Tibial artery (tissue), 4 donors: ENCODE measurements at regions not wholly inside any gene's neighbourhood (a gene's known extent, or its start where the extent isn't known, plus 50 kb on each side); places are given as distances from the start of the nearest gene placed in this dataset.
"Not testable (repeated sequence)": the region's sequence is repeated elsewhere in the genome, so short reads cannot be mapped to it uniquely, and the experiment has no call there.

Experiments
- DNase-seq, 2 donors: peaks; one replicate each; pipeline ENCODE4 v3.0.0-alpha.2; 2019
- H3K27ac ChIP-seq, 2 donors: fragments of 200-600 bp; sonication (generic) in 1 of 2; 1 replicate in 1 of 2; 2 replicates in 1 of 2; pipeline ENCODE4 v1.5.1; 2018 to 2019; ENCODE audit warnings: mild to moderate bottlenecking in 1 of 2
- H3K27me3 ChIP-seq, 2 donors: fragments of 200-600 bp; sonication (generic) in 1 of 2; one replicate each; pipeline versions ENCODE4 v1.5.1 to v1.6.0; 2016 to 2019
- H3K36me3 ChIP-seq, 3 donors: fragments of 200-600 bp; sonication (generic) in 2 of 3; one replicate each; pipeline ENCODE4 v1.5.1; 2016 to 2019; ENCODE audit warnings: mild to moderate bottlenecking in 2 of 3
- H3K4me1 ChIP-seq, 4 donors: fragments of 200-600 bp; sonication (generic) in 2 of 4; 1 replicate in 3 of 4; 2 replicates in 1 of 4; pipeline ENCODE4 v1.5.1; 2016 to 2019
- H3K4me3 ChIP-seq, 2 donors: fragments of 200-600 bp; sonication (generic) in 1 of 2; 1 replicate in 1 of 2; 2 replicates in 1 of 2; pipeline ENCODE4 v1.5.1; 2018 to 2019; ENCODE audit warnings: mild to moderate bottlenecking in 2 of 2
- H3K9me3 ChIP-seq, 3 donors: fragments of 200-600 bp; sonication (generic) in 1 of 3; one replicate each; pipeline ENCODE4 v1.5.1; 2016 to 2019
- intact Hi-C: fragments of 100-400 bp; cut with DNase I; formaldehyde crosslinking; loops from one replicate; pipeline ENCODE4 v1.15.0; 2023; ENCODE audit warnings: low total_unique reads
- TF ChIP-seq, protein P1 (sequence below), 2 experiments: fragments of 200-600 bp in 1 of 2; fragments of 450-650 bp in 1 of 2; IDR thresholded peaks; one replicate each; pipeline ENCODE4 v1.5.1; 2017 to 2019; ENCODE audit warnings: antibody characterized with exemption in 2 of 2, mild to moderate bottlenecking in 1 of 2, moderate library complexity in 1 of 2

DNA sequence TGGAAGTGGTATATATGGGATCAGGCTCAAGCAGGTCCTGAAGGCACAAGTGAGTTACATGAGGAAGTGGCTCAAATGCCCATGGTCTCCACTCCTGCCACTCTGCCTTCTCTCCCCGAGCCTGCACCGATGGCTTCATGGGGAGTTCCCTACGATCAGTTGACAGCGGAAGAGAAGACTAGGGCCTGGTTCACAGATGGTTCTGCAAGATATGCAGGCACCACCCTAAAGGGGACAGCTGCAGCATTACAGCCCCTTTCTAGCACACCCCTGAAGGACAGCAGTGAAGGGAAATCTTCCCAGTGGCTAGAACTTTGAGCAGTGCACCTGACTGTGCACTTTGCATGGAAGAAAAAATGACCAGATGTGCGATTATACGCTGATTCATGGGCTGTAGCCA is 95.3 kb downstream of the HOXA1 start:
- peaks cover 0 to 27% (median 5%) of the 10 kb centered on the region in 3 donors for H3K9me3 ChIP-seq
- no peak overlapping the region for H3K4me3 ChIP-seq
- TF ChIP-seq, protein P1, sequence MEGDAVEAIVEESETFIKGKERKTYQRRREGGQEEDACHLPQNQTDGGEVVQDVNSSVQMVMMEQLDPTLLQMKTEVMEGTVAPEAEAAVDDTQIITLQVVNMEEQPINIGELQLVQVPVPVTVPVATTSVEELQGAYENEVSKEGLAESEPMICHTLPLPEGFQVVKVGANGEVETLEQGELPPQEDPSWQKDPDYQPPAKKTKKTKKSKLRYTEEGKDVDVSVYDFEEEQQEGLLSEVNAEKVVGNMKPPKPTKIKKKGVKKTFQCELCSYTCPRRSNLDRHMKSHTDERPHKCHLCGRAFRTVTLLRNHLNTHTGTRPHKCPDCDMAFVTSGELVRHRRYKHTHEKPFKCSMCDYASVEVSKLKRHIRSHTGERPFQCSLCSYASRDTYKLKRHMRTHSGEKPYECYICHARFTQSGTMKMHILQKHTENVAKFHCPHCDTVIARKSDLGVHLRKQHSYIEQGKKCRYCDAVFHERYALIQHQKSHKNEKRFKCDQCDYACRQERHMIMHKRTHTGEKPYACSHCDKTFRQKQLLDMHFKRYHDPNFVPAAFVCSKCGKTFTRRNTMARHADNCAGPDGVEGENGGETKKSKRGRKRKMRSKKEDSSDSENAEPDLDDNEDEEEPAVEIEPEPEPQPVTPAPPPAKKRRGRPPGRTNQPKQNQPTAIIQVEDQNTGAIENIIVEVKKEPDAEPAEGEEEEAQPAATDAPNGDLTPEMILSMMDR (IDR thresholded peaks at IDR 0.05): no peak
- no peaks in the 10 kb centered on the region for H3K27me3 ChIP-seq
- H3K36me3 ChIP-seq: no peaks in the 10 kb centered on the region
- H3K27ac ChIP-seq: no peak overlapping the region
- no peak for DNase-seq
- H3K4me1 ChIP-seq: no peaks in the 10 kb centered on the region
- intact Hi-C loops: no loop called here

DNA sequence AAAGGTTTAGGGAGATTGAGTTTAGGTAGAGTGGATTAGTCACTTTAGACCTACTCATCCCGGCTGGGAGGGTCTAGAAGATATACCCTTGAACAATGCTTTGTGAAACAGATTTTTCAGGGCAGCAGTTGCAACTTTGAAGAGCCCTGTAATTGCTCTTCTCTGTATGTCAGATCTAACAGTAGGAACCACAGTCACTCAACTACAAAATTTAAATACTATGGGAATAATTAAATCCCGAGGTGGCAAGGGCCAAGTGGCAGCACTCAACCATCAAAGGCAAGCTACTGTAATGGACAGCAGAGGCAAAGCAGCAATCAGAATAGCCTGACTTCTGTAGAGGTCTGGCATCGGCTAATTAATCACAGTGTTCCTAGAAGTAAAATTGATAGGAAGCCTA is 97.5 kb downstream of the HOXA1 start:
- intact Hi-C loops, H3K4me3 ChIP-seq, H3K27me3 ChIP-seq, H3K36me3 ChIP-seq, H3K4me1 ChIP-seq, DNase-seq, H3K27ac ChIP-seq: not testable (repeated sequence)
- H3K9me3 ChIP-seq: peaks cover 0 to 27% (median 5%) of the 10 kb centered on the region in 3 donors

DNA sequence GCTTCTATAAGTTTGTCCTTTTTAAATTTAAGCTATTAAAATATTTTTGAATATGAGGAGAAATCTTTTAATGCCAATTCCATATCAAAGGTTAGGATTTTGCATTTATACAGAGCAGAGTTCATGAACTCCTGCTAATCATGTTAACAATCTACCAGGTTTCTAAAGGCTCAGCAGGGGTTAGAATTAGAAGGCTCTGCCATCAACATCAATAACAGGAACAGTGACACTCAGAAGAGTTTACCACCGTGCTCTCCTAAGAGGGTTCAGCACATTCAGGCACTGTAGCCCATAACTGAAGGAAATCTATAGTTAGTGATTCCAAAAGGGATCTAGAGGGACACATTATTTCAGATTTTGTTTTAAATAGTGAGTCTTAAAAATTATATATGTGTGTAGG is 100.1 kb downstream of the HOXA1 start:
- Histone ChIP-seq H3K4me3 (no peak overlapping the region), H3K27ac (no peak overlapping the region), H3K27me3 (no peaks in the 10 kb centered on the region), H3K4me1 (no peaks in the 10 kb centered on the region), H3K36me3 (no peaks in the 10 kb centered on the region), H3K9me3 (peaks cover 0 to 26% (median 5%) of the 10 kb centered on the region in 3 donors)
- TF ChIP-seq, protein P1 (IDR thresholded peaks at IDR 0.05): no peak
- intact Hi-C loops: no loop called here
- no peak for DNase-seq

DNA sequence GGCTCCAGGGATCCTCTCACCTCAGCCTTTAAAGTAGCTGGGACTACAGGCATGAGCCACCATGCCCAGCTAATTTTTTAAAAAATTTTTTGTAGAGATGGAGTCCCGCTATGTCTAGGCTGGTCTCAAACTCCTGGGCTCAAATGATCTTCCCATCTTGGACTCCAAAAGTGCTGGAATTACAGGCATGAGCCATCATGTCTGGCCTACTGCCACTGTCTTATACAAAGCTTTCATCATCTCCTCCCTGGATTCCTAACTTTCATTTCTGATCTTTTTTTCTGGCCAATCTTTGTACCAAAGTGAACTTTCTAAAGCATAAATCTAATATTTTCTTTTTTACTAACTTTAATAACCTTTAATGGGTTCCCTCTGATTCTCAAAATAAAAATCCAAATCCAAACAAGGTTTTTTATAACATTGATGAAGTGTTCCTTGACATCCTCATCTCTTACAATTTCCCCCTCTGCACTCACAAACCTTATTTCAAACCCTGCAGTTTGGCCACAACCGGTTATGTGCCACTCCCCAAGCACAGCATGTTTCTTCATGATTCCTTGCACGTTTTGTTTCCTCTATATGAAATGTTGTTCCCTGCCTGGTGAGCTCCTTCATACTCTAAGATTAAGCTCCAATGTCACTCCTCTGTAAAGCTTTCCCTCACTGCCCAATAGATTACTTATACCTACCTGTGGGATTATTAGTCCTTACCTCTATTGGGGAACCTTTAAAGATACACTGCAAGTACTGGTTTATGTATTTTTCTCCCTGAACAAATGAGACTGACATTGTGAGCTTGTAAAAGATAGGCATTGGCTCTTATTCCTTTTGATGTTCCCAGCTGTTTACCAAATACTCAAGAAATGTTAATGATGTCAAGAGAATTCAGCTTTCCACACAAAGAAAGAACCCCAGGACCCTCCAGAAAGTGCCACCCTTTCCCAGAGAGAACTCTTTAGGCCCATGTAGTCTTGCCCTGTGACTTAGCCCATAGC is 101.7 kb downstream of the HOXA1 start:
- no peaks in the 10 kb centered on the region for H3K36me3 ChIP-seq
- intact Hi-C loops: no loop called here
- no peak for DNase-seq
- peaks cover 0 to 17% (median 5%) of the 10 kb centered on the region in 3 donors for H3K9me3 ChIP-seq
- no peak overlapping the region for H3K4me3 ChIP-seq
- H3K27ac ChIP-seq: no peak overlapping the region
- no peaks in the 10 kb centered on the region for H3K27me3 ChIP-seq
- TF ChIP-seq, protein P1 (IDR thresholded peaks at IDR 0.05): no peak
- no peaks in the 10 kb centered on the region for H3K4me1 ChIP-seq

DNA sequence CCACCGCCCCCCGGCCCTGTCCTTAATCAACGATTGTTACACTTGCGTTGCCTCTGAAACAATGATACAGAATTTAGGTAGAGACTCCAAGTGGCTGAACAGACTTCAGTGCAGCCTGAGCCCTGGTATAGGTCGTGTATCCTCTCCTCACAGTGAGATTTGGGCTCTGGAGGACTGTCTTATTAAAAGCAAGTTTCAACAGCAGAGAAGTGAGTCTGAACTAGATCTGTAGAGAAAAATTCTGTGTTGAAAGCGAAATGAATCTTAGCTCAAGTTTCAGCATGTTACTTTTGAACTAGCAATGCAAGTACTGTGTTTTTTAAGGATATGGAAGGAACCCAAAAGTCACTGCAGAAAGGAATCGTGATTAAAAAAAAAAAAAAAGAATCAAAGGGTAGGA is 103.1 kb downstream of the HOXA1 start:
- H3K27ac ChIP-seq: no peak overlapping the region

DNA sequence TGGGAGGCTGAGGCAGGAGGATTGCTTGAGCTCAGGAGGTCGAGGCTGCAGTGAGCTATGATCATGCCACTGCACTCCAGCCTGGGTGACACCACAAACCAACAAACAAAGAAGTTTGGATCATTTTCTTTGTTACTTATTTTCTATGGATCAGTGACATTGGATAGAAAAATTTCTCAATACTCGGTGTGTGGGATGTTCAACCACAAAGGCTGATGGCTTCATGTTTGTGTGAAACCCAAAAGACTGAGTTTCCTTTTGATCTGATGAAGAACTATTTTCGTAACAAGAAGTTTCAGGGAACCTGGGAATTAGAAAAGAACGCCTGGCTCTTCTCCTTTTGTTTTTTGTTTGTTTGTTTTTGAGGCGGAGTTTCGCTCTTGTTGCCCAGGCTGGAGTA is 104.0 kb downstream of the HOXA1 start:
- Histone ChIP-seq H3K9me3 (no peaks in the 10 kb centered on the region), H3K4me3 (no peak overlapping the region), H3K36me3 (no peaks in the 10 kb centered on the region), H3K4me1 (no peaks in the 10 kb centered on the region), H3K27ac (no peak overlapping the region), H3K27me3 (no peaks in the 10 kb centered on the region)
- TF ChIP-seq, protein P1 (IDR thresholded peaks at IDR 0.05): no peak
- DNase-seq: no peak
- intact Hi-C loops: no loop called here

More for the DNA sequence above, 103.1 kb downstream of the HOXA1 start:
- Histone ChIP-seq H3K36me3 (no peaks in the 10 kb centered on the region), H3K27me3 (no peaks in the 10 kb centered on the region), H3K9me3 (peaks cover 0 to 4% (median 3%) of the 10 kb centered on the region in 3 donors), H3K4me1 (no peaks in the 10 kb centered on the region), H3K4me3 (no peak overlapping the region)
- TF ChIP-seq, protein P1 (IDR thresholded peaks at IDR 0.05): no peak
- DNase-seq: no peak
- intact Hi-C loops: no loop called here
